PC-3 (cell line): ENCODE measurements at regions not wholly inside any gene's neighbourhood (a gene's known extent, or its start where the extent isn't known, plus 50 kb on each side); places are given as distances from the start of the nearest gene placed in this dataset.

Experiments used
- EZH2 ChIP-seq: fragments of 300-600 bp; sonication (generic); IDR thresholded peaks from one replicate; pipeline ENCODE4 v1.6.1; 2017; ENCODE audit warnings: antibody characterized with exemption, mild to moderate bottlenecking, low read length; ENCODE audit not compliant: unreplicated experiment
- EZH2phosphoT487 ChIP-seq: fragments of 300-600 bp; sonication (generic); IDR thresholded peaks from 2 replicates; pipeline ENCODE4 v1.6.1; 2018; ENCODE audit warnings: mild to moderate bottlenecking, antibody characterized with exemption, low read length, borderline replicate concordance
- TF ChIP-seq, protein P1 (sequence below): fragments of 300-600 bp; sonication (generic); conservative IDR thresholded peaks from 2 replicates; pipeline ENCODE4 v1.5.1; 2017; ENCODE audit warnings: antibody characterized with exemption, low read depth, mild to moderate bottlenecking, low read length

DNA sequence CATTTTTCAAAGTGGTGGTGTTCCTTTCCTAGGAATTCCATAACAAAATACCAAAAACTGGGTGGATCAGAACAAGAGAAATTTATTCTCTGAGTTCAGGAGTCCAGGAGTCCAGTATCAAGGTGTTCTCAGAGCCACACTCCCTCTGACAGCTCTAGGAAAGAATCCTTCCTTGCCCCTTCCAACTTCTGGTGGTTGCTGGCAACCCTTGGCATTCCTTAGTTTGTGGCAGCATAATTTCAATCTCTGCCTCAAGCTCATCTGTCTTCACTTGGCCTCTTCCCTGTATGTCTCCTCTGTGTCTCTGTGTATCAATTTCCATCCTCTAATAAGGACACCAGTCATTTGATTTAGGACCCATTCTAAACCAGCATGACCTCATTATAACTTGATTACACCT lies 243.7 kb downstream of the MPDZ start:
- TF ChIP-seq, protein P1, sequence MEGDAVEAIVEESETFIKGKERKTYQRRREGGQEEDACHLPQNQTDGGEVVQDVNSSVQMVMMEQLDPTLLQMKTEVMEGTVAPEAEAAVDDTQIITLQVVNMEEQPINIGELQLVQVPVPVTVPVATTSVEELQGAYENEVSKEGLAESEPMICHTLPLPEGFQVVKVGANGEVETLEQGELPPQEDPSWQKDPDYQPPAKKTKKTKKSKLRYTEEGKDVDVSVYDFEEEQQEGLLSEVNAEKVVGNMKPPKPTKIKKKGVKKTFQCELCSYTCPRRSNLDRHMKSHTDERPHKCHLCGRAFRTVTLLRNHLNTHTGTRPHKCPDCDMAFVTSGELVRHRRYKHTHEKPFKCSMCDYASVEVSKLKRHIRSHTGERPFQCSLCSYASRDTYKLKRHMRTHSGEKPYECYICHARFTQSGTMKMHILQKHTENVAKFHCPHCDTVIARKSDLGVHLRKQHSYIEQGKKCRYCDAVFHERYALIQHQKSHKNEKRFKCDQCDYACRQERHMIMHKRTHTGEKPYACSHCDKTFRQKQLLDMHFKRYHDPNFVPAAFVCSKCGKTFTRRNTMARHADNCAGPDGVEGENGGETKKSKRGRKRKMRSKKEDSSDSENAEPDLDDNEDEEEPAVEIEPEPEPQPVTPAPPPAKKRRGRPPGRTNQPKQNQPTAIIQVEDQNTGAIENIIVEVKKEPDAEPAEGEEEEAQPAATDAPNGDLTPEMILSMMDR: no peak
- no peak for TF ChIP-seq EZH2phosphoT487
- TF ChIP-seq EZH2: no peak
